ENCODE measurements at regions not wholly inside any gene's neighbourhood (a gene's known extent, or its start where the extent isn't known, plus 50 kb on each side); places are given as distances from the start of the nearest gene placed in this dataset.

- Mint-ChIP-seq H3K4me3 (ENCODE audit: unreplicated experiment) (no peak overlapping the region), H3K27me3 (ENCODE audit: insufficient read depth, unreplicated experiment) (no peaks in the 10 kb centered on the region), H3K4me1 (ENCODE audit: low read depth, unreplicated experiment) (no peaks in the 10 kb centered on the region), H3K36me3 (ENCODE audit: insufficient read depth, unreplicated experiment) (no peaks in the 10 kb centered on the region), H3K9me3 (ENCODE audit: unreplicated experiment) (peaks cover 13% of the 10 kb centered on the region), H3K27ac (ENCODE audit: unreplicated experiment) (no peak overlapping the region)
- POLR2A ChIA-PET = no interaction called here
- Histone ChIP-seq H3K27me3 (replicated peaks; ENCODE audit: control insufficient read depth, insufficient read depth, low read length) (no peaks in the 10 kb centered on the region), H3K4me1 (no peaks in the 10 kb centered on the region), H3K36me3 (ENCODE audit: control insufficient read depth, insufficient read depth, low read length) (no peaks in the 10 kb centered on the region), H3K4me3 (ENCODE audit: low read depth, low read length) (no peak overlapping the region), H3K9me3 (no peaks in the 10 kb centered on the region)
- no TSS peak for BruUV-seq (replicated peaks)
- no peak for TF ChIP-seq CTCF (IDR thresholded peaks at IDR 0.05; ENCODE audit: insufficient read depth in 1 of 2, low read depth in 1 of 2, low read length in 1 of 2, severe bottlenecking in 1 of 2, unreplicated experiment in 1 of 2)
- CTCF ChIA-PET = no interaction called here
- DNase-seq = no peak
- intact Hi-C loops (cut with micrococcal nuclease; ENCODE audit: unreplicated experiment) = no loop called here
Measured at GRCh38 chr18:42392416-42392815, 437.4 kb downstream of the PIK3C3 start.

- no peak for TF ChIP-seq CTCF (IDR thresholded peaks at IDR 0.05; ENCODE audit: insufficient read depth in 1 of 2, low read depth in 1 of 2, low read length in 1 of 2, severe bottlenecking in 1 of 2, unreplicated experiment in 1 of 2)
- ChIA-PET POLR2A (no interaction called here), CTCF (no interaction called here)
- Histone ChIP-seq H3K9me3 (no peaks in the 10 kb centered on the region), H3K4me1 (no peaks in the 10 kb centered on the region), H3K4me3 (ENCODE audit: low read depth, low read length) (no peak overlapping the region), H3K27me3 (replicated peaks; ENCODE audit: control insufficient read depth, insufficient read depth, low read length) (no peaks in the 10 kb centered on the region), H3K36me3 (ENCODE audit: control insufficient read depth, insufficient read depth, low read length) (no peaks in the 10 kb centered on the region)
- BruUV-seq (replicated peaks) = no TSS peak
- DNase-seq = no peak
- H3K36me3 Mint-ChIP-seq (ENCODE audit: insufficient read depth, unreplicated experiment) = no peaks in the 10 kb centered on the region
- H3K4me3 Mint-ChIP-seq (ENCODE audit: unreplicated experiment) = no peak overlapping the region
- no peaks in the 10 kb centered on the region for H3K4me1 Mint-ChIP-seq (ENCODE audit: low read depth, unreplicated experiment)
- H3K9me3 Mint-ChIP-seq (ENCODE audit: unreplicated experiment) = peaks cover 13% of the 10 kb centered on the region
- no peak overlapping the region for H3K27ac Mint-ChIP-seq (ENCODE audit: unreplicated experiment)
- H3K27me3 Mint-ChIP-seq (ENCODE audit: insufficient read depth, unreplicated experiment) = no peaks in the 10 kb centered on the region
- intact Hi-C loops (cut with micrococcal nuclease; ENCODE audit: unreplicated experiment) = no loop called here
Measured at GRCh38 chr18:42392926-42393325, 437.9 kb downstream of the PIK3C3 start.

GRCh38 chr18:42394238-42394637 is 439.2 kb downstream of the PIK3C3 start:
- Mint-ChIP-seq H3K4me1 (ENCODE audit: low read depth, unreplicated experiment) (no peaks in the 10 kb centered on the region), H3K27me3 (ENCODE audit: insufficient read depth, unreplicated experiment) (no peaks in the 10 kb centered on the region), H3K9me3 (ENCODE audit: unreplicated experiment) (no peaks in the 10 kb centered on the region), H3K27ac (ENCODE audit: unreplicated experiment) (no peak overlapping the region), H3K4me3 (ENCODE audit: unreplicated experiment) (no peak overlapping the region), H3K36me3 (ENCODE audit: insufficient read depth, unreplicated experiment) (no peaks in the 10 kb centered on the region)
- DNase-seq = no peak
- CTCF ChIA-PET = no interaction called here
- no peaks in the 10 kb centered on the region for H3K27me3 ChIP-seq (replicated peaks; ENCODE audit: control insufficient read depth, insufficient read depth, low read length)
- no peak overlapping the region for H3K4me3 ChIP-seq (ENCODE audit: low read depth, low read length)
- POLR2A ChIA-PET = no interaction called here
- BruUV-seq (replicated peaks) = no TSS peak
- no peaks in the 10 kb centered on the region for H3K36me3 ChIP-seq (ENCODE audit: control insufficient read depth, insufficient read depth, low read length)
- H3K9me3 ChIP-seq = no peaks in the 10 kb centered on the region
- H3K4me1 ChIP-seq = no peaks in the 10 kb centered on the region
- TF ChIP-seq CTCF (IDR thresholded peaks at IDR 0.05; ENCODE audit: insufficient read depth in 1 of 2, low read depth in 1 of 2, low read length in 1 of 2, severe bottlenecking in 1 of 2, unreplicated experiment in 1 of 2) = no peak
- intact Hi-C loops (cut with micrococcal nuclease; ENCODE audit: unreplicated experiment) = no loop called here
